Skin of body (tissue), 1 donor: ENCODE measurements at regions not wholly inside any gene's neighbourhood (a gene's known extent, or its start where the extent isn't known, plus 50 kb on each side); places are given as distances from the start of the nearest gene placed in this dataset.

Source experiments
- DNase-seq: peaks from one replicate; lab custom pipeline; 2025; lab: John Stamatoyannopoulos, UW

DNA sequence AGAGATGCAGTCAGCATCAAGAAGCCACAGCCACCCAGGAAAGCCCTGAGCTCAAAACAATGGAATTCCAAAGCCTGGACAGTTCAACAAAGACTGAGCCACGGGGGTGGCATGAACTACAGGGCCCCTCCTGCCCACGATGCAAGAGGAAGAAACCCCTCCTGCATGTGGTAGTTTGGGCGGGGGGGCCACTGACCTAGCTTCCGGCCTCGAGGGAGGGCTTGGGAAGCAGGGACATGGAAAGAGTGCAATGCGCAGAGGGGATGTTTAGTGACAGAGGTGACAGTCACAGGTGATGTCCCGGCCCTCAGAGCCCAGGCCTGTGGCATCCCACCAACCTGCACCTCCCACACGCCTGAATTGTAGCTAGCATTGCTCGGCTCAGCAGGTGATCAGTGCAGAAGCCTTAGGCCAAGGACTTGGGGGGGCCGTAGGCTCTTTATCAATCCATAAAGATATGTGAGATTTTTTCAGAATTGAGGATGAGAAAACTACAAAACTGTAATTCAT is 318.8 kb downstream of the TEX29 start:
- DNase-seq = no peak

DNA sequence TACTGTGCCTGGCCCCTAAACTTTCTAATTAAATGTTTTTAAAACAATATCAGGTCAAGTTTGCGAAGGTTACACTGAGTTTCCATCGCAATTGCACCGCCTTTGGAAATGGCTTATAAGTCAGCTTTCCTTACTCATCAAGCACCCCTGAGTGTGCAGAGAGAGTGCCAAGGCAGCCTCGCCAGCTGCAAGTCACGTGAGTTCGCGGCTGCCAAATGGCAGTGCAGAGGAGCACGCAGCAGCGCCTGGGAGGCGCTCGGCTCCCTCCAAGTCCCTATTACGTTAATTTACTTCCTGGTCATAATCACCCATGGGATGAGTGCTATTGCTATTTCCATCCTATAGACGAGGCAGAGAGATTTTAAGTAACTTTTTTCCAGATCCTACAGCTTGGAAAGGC is 319.6 kb downstream of the TEX29 start:
- no peak for DNase-seq

DNA sequence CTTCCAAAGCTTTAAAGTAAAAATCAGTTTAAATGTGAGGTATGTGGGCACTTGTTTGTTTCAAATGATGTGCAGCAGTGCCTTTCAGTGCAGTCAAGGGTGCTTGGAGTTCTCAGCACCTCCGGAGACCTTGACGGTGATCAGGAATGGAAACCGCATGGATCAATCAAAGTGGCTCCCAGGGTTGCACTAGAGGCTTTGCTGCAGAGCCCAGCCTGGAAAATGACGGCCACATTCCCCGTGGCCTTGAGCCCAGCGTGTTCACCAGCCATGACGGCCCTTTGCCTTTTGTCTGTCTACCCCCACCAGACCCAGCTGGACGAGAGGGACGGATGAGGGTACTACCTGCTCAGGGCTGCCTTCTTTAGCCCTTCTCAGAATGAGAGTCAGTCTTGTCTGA is 320.0 kb downstream of the TEX29 start:
- DNase-seq = no peak

DNA sequence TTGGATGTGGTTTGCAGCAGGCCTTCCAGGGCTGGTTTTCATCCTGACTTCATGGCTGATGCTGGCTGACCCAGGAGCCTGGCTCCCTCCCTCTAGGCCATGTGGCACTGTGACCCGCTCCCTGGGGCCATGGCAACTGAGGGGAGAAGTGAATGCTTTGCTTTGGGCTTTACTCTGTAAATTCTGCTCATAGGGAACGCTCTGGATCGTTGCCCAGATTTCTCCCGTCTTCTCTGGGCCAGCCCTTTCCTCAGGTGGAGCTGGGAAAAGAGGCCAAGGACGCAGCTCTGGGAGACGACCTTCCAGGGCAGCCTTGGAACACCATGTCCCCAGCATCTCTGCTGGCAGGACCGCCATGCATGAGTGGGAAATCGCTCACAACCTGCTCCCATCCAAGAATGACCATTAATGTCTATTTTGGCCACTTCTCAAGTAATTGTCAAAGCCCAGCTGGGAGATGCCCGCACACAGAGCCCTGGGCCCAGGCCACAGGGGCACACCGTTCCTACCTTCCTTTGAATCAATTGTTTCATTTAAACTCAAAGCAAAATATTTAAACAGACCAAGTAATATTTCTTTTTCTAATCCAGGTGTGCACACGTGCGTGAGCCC is 321.8 kb downstream of the TEX29 start:
- no peak for DNase-seq

DNA sequence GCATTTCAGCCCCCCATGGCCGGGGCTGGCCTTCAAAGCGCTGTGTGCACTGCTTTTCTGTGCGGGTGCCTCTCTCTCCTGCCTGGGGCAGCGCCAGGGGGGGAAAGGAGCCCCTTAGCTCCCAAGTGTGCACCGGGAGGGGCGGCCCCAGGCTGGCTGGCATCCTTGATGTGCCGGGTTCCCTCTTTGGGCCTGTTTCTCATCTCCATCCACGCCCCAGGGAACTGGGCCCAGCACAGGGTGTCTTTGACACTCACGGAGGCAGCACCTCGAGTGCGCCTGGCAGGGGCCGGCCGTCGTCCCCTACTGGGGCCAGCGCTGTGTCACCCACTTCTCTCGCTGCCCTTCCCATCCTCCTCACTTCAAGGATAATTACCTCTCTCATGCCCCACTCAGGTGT is 324.3 kb downstream of the TEX29 start:
- DNase-seq = no peak

DNA sequence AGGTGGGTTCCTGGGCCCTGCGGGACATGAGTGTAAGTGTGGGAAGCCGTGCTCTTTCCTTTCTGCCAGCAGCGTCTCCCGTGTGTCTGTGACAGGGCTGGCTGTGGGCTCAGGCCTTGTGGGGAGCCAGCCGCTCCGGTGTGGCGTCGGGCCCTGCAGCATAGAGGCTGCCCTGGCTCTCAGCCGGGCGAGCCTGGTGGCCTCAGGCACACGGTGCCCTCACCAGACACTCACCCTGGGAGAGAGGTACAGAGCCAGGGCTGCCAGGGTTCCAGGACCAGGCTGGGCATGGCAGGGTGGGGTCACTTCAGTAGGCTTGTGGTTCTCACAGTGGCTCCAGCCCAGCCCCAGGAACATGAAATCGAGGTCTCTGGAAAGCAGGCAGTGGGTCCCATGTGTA is 324.8 kb downstream of the TEX29 start:
- DNase-seq = no peak

DNA sequence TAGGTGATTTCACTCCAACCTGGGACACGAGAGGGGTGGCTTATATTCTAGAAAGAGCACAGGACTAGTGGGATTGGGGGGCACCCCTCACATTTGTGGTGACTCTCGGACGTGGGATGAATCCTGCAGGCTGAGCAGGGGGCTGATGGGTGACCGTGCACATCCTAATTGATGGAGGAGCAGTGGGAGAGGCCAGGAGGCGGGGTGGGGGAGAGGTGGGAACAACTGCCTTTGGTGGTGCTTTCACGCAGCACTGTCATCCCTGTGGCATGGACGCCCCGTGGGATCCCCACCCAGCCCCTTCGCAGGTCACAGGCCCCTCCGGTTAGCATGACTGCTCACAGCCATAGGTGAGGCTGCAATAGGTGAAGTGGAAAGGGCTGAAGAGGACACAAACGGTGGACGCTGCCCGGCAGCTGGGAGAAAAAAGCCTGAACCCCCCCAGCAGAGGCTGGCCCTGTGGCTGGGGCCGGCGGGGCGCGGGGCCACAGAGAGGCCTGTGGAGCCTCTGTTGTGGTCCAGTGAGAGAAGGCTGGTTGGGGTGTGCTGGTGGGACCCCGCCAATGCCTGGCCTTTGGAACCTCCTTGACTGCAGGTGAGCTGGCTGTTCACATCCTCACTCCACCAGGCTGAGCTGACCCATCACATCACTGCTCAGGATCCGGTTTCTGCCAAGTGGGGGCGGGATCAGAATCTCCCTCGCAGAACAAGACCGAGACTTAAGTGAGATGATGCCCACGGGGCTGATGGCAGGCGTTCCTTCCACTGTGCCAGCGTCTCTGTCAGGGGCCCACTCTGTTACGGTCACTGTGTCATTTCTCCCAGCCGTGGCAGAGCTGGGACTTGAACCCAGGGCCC is 325.4 kb downstream of the TEX29 start:
- no peak for DNase-seq

DNA sequence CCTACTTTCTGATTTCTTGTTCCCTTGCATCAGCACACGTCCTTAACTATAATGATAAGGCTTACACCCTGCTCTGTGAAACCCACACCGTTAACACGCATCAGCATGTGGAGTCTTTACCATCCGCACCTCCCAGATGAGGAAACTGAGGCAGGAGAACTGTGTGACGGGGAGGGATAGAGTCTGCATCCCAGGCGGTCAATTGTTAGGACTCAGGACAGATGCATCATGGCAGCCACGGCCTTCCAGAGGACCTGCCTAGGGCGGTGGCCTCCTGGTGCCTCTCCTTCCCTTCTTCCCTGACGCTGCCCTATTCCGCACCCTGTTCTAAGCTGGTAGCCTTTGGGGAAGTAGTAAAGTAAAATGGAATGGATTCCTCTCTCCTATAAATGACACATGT is 326.0 kb downstream of the TEX29 start:
- no peak for DNase-seq

DNA sequence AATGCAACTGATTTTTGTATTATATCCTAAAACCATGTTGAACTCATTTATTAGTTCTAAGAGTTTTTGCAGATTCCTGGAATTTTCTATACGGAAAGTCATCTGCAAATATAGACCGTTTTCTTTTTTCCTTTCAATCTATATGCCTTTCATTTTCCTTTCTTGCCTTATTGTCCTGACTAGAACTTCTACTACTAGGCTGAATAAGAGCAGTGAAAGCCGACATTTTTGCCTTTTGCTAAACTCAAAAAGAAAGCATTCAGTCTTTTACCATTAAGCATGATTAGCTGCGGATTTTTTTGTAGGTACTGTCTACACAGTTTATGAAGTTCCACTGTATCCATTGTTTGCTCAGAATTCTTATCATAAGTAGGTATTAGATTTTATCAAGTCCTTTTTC is 328.4 kb downstream of the TEX29 start:
- DNase-seq = no peak

DNA sequence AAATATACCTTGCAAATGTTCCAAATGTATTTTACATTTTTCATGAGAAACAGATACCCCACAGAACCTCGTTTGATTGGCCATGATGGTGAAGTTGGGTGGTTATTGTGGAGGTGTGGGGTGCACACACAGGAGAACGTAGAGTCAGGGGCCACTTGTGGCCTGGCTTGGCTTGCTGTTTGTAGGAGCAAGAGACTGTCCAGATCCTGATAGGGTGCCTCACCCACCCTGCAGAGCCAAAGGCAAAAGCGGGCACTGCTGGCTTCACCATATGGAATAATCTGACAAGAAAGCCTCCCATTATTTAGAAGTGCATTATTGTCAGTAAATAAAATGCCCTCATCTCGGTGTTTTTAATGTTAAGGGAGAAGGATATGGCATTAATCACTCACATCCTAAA is 330.2 kb downstream of the TEX29 start:
- DNase-seq = no peak

DNA sequence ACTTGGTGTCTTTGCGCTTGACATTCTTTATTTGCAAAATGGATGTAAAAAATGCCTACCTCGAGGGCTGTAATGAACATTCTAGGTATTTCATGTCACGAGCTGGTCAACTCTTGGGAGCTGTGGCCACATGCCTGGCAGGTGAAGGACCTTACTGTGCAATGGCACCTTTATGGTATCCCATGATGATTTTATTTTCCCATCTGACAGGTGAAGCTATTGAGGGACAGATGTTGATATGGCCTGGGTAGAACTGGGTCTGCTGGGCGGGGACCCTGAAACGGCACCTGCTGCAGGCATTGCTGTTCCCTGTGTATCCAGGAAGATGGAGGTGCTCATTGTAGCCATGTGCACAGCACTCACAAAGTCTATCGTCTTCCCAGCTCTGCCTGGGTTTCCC is 332.2 kb downstream of the TEX29 start:
- no peak for DNase-seq

DNA sequence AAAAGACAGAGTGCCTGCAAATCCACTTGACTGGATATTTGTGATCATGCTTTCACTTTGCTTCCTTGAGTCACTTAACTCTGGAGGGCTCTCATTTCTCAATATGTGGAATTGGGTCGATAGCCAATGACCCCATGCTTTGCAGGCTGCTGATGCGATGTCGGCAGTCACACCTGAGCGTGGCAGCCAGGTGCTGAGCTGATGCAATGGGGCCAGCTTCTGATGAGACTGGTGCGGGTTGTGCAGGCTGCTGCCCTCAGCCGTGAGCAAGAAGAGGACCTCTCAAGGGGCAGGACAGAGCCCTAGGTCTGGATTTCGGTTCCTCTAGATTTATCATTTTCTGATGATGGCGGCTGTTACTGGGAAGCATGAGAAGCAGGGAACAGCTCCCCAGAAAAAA is 334.1 kb downstream of the TEX29 start:
- DNase-seq = no peak

DNA sequence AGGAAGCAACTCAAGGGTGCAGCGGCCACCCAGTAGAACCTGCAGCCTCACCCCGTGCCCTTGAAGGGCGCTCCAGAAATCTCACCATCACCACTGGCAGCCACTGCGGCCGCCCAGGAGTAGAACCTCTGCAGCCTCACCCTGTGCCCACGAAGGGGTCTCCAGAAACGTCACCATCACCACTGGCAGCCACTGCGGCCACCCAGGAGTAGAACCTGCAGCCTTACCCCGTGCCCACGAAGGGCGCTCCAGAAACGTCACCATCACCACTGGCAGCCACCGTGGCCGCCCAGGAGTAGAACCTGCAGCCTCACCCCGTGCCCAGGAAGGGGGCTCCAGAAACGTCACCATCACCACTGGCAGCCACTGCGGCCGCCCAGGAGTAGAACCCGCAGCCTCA is 336.0 kb downstream of the TEX29 start:
- DNase-seq = no peak

DNA sequence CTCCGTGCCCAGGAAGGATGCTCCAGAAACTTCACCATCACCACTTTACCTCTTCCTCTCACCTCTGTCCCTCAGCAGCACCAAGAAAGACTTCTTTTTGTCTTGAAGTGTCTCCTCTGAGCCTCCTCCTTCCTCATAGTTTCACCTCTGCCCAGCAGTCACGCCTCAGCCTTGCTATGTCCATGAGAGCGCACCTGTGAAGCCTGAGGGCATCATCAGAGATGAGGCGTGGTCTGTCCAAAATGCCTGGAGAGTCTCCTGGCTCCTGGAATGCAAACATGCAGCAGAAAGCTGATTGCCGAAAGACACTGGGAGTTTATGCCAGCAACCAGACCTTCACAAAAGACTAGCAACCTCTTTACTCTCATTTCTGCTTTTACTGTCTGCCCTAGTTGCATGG is 336.6 kb downstream of the TEX29 start:
- DNase-seq = no peak

DNA sequence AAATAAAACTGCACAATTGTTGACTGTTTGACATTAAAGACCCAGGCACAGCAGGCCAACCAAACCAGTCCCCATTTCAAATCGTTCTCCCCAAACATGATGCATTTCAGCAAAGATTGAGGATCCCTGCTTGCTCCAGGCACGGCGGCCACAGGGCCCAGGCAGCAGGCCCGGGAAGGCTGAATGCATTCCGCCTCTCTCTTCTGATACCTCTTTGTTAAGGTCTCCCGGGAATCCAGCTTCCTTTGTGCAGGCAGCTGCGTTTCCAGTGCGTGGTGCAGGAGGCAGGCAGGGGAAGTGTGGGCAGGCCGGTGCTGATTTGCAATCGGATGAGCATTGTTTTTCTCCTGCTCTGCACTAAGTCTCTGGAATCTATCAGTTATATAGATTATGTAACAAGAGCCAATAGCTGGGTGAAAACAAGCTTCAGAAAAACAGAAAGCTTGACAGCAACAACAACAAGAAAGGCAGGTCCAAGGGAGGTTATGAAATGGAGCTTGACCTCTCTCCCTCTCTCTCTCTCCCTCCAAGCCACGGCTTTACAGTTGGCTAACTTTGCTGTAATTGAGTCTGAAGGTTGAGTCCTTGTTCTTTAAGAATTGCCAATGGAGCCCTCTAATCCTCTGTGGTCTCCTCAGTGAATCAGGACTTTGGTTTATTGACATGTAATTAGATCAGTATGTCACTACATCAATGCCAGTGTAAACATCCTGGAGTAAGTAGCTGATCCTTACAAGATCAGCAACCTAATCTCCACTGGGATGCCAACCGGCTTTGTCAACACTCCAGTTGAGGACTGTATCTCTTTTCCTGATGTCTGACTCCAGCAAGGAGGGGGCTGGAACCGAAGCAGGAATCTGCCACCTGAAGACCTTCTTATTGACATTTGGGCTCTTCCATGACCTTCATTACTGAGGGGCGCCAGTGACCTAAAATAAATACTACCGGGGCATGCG is 338.0 kb downstream of the TEX29 start:
- no peak for DNase-seq

DNA sequence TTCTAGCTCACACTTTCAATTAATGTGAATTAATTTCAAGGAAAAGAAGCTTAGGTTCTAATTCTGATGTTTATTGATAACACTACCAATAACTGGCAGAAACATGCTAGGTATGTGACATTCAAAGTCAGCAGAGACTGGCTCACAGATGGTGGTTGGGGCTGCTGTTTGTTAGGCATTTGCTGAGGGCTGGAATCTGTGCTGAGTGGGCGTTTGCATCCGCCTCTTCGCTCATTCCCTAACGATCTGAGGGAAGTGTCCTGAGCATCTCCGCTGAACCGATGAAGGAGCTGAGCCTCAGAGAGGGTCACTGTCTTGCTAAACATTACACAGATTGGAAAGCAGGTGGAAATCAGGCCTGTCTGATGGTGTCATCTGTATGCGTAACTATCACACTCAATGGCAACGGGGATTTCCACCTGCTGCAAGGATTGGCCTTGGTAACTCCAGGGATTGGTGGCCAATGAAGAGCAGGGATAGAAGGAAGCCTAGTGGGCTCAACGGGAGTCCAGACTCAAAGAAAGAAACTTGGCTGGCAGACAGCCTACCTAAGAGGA is 338.9 kb downstream of the TEX29 start:
- DNase-seq = no peak

DNA sequence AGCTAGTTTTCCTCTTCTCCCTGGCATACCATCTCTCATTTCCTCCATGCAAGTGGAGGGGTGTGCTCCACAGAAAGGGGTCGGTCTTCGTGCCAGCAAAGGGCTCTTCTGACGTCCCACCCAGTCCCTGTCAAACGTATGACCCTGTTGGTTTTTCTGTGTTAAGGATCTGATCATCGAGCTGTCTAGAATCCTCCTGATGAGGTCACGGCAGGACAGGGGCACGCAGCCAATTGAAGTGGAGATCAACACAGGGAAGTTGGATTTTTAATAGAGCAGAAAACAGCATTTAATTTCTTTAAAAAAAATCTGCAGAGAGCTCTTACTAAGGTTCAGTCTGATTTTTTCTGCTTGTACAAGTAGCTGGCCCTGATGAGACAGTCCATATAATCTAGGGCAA is 339.4 kb downstream of the TEX29 start:
- no peak for DNase-seq

DNA sequence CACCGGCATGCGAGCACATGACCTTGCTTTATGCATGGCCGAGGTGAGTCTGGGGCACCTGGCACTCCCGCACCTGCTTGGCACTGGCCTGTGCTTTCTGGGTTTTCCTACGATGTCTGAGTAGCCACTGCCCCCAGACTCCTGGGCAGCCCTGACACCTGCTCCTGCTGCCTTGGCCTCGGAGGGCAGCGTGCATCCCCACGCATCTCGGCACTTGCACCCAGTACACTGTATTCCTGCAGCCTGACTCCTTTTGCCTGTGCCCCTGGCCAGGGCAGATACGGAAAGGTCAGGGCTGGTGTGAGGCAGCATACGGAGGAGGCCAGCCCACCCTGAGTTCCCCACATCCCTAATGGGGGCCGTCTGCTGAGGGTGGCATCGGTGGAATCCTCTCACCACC is 340.6 kb downstream of the TEX29 start:
- DNase-seq = no peak

DNA sequence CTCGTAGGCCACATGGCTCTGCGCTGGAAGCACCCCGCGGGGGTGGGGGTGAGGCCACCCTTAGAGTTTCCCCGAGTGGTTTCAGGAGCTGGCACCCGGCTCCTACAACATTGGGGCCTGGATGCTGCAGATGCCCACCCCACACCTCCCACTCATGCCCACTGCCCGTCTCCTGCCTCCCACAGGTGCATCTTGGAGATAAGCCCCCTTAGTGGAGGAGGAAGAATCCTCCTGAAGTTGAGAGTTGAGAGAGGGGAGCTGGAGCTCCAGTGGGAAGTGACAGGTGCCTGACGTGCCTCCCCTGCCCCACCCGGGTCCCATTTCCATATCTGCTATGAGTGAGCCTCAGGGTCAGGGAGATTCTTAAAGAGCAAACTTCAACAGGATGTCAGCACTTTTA is 341.3 kb downstream of the TEX29 start:
- no peak for DNase-seq

DNA sequence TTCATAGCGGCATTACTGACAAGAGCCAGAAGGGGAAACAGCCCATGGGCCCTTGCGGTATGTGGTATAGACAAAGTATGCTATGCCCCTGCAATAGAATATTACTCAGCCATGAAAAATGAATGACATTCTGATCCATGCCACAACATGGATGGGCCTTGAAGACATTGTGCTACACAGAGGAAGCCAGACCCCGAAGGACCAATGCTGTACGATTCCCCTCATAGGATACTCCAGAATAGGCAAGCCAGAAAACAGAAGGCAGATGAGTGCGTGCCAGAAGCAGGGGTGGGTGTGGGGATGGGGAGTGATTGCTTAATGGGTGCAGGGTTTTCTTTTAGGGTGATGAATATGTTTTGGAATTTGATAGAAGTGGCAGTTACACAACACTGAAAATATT is 342.0 kb downstream of the TEX29 start:
- no peak for DNase-seq

DNA sequence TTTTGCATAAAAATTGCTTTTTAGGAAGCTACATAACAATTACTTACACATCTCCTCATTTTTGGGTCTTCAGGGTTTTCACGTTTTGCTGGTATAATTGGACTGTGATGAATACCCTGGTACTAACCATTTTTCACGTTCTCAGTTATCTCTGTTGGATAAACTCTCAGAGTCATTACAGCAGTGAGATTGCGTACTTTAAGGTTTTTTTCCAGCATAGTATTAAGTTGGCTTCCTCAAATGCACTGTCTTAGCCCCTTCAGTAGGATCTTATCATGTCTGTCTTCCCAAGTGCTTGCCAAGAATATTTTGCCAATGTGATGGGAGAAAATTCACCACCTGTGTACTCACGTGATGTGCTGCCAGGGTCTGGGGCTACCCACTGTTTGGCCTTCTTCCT is 342.5 kb downstream of the TEX29 start:
- no peak for DNase-seq

DNA sequence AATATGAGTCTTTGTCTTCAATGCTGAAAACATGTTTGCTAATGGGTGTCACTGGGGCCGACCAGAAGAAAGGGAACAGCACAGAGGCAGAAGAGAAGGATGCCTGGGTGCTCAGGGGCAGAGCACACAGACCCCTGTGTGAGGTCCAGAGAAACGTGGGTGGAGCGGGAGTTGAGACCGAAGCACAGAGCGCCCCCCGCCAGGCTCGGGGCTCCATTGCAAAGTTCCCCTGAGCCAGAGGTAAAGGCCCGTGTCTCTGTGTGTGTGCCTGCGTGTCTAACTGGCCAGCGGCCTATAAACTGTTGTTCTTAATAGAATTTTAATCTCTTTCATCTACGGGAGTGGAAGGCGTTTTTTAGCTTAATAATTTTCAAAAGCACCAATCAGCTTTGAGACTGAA is 343.1 kb downstream of the TEX29 start:
- no peak for DNase-seq
